K562 (cell line): ENCODE measurements at regions not wholly inside any gene's neighbourhood (a gene's known extent, or its start where the extent isn't known, plus 50 kb on each side); places are given as distances from the start of the nearest gene placed in this dataset.

ENCODE experiments used
- JUN ChIP-seq, 2 experiments: sonication (generic) in 1 of 2; formaldehyde crosslinking in 1 of 2; IDR thresholded peaks; 2 replicates each; pipeline versions ENCODE4 v1.6.1 to v1.8.0; 2012 to 2022; ENCODE audit warnings: borderline replicate concordance in 2 of 2, mild to moderate bottlenecking in 2 of 2, improper control_type of control experiment in 1 of 2, low read depth in 1 of 2, low read length in 1 of 2, missing genetic modification reagents in 1 of 2
- MIER1 ChIP-seq: fragments of 450-650 bp; IDR thresholded peaks from 2 replicates; pipeline ENCODE4 v1.6.1; 2016; ENCODE audit warnings: antibody characterized with exemption, mild to moderate bottlenecking, low read depth
- NCOA2 ChIP-seq, 2 experiments: fragments of 450-650 bp; IDR thresholded peaks; 2 replicates each; pipeline ENCODE4 v1.6.1; 2018; ENCODE audit warnings: mild to moderate bottlenecking in 2 of 2, moderate library complexity in 1 of 2; ENCODE audit not compliant: partially characterized antibody in 2 of 2
- PRMT5 ChIP-seq: sonication (generic); formaldehyde crosslinking; IDR thresholded peaks from 2 replicates; pipeline ENCODE4 v1.5.0; 2020; ENCODE audit warnings: missing genetic modification reagents
- SETDB1 ChIP-seq: IDR thresholded peaks from one replicate; pipeline ENCODE4 v1.6.1; 2012; ENCODE audit warnings: low read length, control low read depth, inconsistent platforms
- ZNF121 ChIP-seq: sonication (generic); formaldehyde crosslinking; conservative IDR thresholded peaks from 2 replicates; pipeline ENCODE4 v1.8.0; 2022; ENCODE audit warnings: missing genetic modification reagents
- ZNF77 ChIP-seq: fragments of 250-450 bp; sonication (Bioruptor Pico); IDR thresholded peaks from 2 replicates; pipeline ENCODE4 v1.5.0; 2020
- TF ChIP-seq, protein P1 (sequence below): fragments of 450-650 bp; IDR thresholded peaks from 2 replicates; pipeline ENCODE4 v1.6.1; 2016; ENCODE audit warnings: mild to moderate bottlenecking, moderate library complexity
- TF ChIP-seq, protein P2 (sequence below), 2 experiments: fragments of 450-650 bp in 1 of 2; IDR thresholded peaks; 2 replicates each; pipeline ENCODE4 v1.6.1; 2011 to 2017; ENCODE audit warnings: low read depth in 2 of 2, antibody characterized with exemption in 1 of 2, borderline replicate concordance in 1 of 2, low read length in 1 of 2, mild to moderate bottlenecking in 1 of 2, mixed read lengths in 1 of 2; ENCODE audit not compliant: control insufficient read depth in 1 of 2

DNA sequence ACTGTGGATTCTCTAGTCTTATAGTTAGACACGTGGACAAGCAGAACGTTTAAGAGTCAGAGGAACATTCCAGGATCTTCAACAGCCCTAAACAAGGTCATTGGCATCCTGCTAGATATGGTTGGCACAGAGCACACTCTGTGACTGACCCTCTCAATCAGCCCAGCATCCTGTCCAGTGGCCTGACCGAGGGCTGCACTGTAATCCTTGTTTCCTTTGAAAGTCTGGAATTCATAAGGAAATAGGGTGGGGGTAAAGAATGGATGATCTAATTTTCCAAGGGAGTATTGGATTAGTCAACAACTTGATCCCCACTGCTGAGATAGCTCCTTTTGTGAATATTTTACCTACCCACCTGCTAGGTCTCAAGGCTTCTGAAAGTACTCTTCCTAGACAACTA, 94.5 kb upstream of the DLG1 start (continued):
- TF ChIP-seq, protein P1, sequence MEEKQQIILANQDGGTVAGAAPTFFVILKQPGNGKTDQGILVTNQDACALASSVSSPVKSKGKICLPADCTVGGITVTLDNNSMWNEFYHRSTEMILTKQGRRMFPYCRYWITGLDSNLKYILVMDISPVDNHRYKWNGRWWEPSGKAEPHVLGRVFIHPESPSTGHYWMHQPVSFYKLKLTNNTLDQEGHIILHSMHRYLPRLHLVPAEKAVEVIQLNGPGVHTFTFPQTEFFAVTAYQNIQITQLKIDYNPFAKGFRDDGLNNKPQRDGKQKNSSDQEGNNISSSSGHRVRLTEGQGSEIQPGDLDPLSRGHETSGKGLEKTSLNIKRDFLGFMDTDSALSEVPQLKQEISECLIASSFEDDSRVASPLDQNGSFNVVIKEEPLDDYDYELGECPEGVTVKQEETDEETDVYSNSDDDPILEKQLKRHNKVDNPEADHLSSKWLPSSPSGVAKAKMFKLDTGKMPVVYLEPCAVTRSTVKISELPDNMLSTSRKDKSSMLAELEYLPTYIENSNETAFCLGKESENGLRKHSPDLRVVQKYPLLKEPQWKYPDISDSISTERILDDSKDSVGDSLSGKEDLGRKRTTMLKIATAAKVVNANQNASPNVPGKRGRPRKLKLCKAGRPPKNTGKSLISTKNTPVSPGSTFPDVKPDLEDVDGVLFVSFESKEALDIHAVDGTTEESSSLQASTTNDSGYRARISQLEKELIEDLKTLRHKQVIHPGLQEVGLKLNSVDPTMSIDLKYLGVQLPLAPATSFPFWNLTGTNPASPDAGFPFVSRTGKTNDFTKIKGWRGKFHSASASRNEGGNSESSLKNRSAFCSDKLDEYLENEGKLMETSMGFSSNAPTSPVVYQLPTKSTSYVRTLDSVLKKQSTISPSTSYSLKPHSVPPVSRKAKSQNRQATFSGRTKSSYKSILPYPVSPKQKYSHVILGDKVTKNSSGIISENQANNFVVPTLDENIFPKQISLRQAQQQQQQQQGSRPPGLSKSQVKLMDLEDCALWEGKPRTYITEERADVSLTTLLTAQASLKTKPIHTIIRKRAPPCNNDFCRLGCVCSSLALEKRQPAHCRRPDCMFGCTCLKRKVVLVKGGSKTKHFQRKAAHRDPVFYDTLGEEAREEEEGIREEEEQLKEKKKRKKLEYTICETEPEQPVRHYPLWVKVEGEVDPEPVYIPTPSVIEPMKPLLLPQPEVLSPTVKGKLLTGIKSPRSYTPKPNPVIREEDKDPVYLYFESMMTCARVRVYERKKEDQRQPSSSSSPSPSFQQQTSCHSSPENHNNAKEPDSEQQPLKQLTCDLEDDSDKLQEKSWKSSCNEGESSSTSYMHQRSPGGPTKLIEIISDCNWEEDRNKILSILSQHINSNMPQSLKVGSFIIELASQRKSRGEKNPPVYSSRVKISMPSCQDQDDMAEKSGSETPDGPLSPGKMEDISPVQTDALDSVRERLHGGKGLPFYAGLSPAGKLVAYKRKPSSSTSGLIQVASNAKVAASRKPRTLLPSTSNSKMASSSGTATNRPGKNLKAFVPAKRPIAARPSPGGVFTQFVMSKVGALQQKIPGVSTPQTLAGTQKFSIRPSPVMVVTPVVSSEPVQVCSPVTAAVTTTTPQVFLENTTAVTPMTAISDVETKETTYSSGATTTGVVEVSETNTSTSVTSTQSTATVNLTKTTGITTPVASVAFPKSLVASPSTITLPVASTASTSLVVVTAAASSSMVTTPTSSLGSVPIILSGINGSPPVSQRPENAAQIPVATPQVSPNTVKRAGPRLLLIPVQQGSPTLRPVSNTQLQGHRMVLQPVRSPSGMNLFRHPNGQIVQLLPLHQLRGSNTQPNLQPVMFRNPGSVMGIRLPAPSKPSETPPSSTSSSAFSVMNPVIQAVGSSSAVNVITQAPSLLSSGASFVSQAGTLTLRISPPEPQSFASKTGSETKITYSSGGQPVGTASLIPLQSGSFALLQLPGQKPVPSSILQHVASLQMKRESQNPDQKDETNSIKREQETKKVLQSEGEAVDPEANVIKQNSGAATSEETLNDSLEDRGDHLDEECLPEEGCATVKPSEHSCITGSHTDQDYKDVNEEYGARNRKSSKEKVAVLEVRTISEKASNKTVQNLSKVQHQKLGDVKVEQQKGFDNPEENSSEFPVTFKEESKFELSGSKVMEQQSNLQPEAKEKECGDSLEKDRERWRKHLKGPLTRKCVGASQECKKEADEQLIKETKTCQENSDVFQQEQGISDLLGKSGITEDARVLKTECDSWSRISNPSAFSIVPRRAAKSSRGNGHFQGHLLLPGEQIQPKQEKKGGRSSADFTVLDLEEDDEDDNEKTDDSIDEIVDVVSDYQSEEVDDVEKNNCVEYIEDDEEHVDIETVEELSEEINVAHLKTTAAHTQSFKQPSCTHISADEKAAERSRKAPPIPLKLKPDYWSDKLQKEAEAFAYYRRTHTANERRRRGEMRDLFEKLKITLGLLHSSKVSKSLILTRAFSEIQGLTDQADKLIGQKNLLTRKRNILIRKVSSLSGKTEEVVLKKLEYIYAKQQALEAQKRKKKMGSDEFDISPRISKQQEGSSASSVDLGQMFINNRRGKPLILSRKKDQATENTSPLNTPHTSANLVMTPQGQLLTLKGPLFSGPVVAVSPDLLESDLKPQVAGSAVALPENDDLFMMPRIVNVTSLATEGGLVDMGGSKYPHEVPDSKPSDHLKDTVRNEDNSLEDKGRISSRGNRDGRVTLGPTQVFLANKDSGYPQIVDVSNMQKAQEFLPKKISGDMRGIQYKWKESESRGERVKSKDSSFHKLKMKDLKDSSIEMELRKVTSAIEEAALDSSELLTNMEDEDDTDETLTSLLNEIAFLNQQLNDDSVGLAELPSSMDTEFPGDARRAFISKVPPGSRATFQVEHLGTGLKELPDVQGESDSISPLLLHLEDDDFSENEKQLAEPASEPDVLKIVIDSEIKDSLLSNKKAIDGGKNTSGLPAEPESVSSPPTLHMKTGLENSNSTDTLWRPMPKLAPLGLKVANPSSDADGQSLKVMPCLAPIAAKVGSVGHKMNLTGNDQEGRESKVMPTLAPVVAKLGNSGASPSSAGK: no peak
- TF ChIP-seq PRMT5 (CRISPR knock-in tag): no peak
- TF ChIP-seq SETDB1: no peak
- TF ChIP-seq JUN (IDR thresholded peaks at IDR 0.05; ENCODE audit: borderline replicate concordance, low read depth, low read length): no peak
- TF ChIP-seq JUN (CRISPR knock-in tag; IDR thresholded peaks at IDR 0.05; ENCODE audit: borderline replicate concordance): no peak
- TF ChIP-seq ZNF77: no peak
- no peak for TF ChIP-seq NCOA2 (IDR thresholded peaks at IDR 0.05; ENCODE audit: partially characterized antibody in 2 of 2)
- no peak for TF ChIP-seq MIER1
- TF ChIP-seq, protein P2, sequence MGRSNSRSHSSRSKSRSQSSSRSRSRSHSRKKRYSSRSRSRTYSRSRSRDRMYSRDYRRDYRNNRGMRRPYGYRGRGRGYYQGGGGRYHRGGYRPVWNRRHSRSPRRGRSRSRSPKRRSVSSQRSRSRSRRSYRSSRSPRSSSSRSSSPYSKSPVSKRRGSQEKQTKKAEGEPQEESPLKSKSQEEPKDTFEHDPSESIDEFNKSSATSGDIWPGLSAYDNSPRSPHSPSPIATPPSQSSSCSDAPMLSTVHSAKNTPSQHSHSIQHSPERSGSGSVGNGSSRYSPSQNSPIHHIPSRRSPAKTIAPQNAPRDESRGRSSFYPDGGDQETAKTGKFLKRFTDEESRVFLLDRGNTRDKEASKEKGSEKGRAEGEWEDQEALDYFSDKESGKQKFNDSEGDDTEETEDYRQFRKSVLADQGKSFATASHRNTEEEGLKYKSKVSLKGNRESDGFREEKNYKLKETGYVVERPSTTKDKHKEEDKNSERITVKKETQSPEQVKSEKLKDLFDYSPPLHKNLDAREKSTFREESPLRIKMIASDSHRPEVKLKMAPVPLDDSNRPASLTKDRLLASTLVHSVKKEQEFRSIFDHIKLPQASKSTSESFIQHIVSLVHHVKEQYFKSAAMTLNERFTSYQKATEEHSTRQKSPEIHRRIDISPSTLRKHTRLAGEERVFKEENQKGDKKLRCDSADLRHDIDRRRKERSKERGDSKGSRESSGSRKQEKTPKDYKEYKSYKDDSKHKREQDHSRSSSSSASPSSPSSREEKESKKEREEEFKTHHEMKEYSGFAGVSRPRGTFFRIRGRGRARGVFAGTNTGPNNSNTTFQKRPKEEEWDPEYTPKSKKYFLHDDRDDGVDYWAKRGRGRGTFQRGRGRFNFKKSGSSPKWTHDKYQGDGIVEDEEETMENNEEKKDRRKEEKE (IDR thresholded peaks at IDR 0.05; ENCODE audit: borderline replicate concordance in 1 of 2, control insufficient read depth in 1 of 2, low read depth in 2 of 2, low read length in 1 of 2): no peak
- no peak for TF ChIP-seq ZNF121 (CRISPR knock-in tag)
